Sigmoid colon (tissue), 4 donors: ENCODE measurements at regions not wholly inside any gene's neighbourhood (a gene's known extent, or its start where the extent isn't known, plus 50 kb on each side); places are given as distances from the start of the nearest gene placed in this dataset.

Experiments
- CTCF ChIP-seq, 4 experiments: fragments of 450-650 bp in 3 of 4; fragments of 200-600 bp in 1 of 4; IDR thresholded peaks; one replicate each; pipeline ENCODE4 v1.5.1; 2016 to 2019; ENCODE audit warnings: antibody characterized with exemption in 4 of 4, mild to moderate bottlenecking in 3 of 4, moderate library complexity in 2 of 4
- POLR2A ChIP-seq, 2 donors: fragments of 450-650 bp; IDR thresholded peaks; one replicate each; pipeline ENCODE4 v1.6.1; 2016; ENCODE audit warnings: antibody characterized with exemption in 2 of 2, mild to moderate bottlenecking in 2 of 2, moderate library complexity in 2 of 2
- POLR2AphosphoS5 ChIP-seq, 4 donors: sonication (generic); formaldehyde crosslinking; IDR thresholded peaks; one replicate each; pipeline ENCODE4 v1.6.1; 2017; ENCODE audit warnings: antibody characterized with exemption in 4 of 4

GRCh38 chr10:130380056-130380455 lies 243.9 kb downstream of the GLRX3 start:
- TF ChIP-seq CTCF (IDR thresholded peaks at IDR 0.05) (no peak), POLR2AphosphoS5 (IDR thresholded peaks at IDR 0.05) (no peak), POLR2A (IDR thresholded peaks at IDR 0.05) (no peak)
